ENCODE measurements at regions not wholly inside any gene's neighbourhood (a gene's known extent, or its start where the extent isn't known, plus 50 kb on each side); places are given as distances from the start of the nearest gene placed in this dataset.

DNA sequence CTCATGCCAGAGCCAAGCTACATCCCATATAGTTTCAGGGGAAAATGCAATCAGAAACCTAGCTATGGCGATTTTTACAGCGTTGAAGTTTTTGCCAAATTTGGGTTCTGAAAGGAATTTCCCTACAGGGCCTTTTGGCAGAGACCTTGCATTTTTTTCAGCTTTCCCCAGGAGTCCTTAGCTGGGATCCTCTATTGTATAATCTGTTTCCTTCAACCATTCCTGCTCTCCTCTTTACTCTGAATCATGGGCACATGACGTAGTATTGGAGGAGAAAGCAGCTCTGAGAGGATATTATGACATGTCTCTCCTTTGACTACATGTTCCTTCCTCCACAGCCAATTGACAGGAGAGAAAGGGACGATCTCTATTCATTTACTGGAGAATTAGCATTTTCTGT lies 118.5 kb upstream of the ERCC6L2 start:
- no peak for DNase-seq (ENCODE audit: low read depth)

DNA sequence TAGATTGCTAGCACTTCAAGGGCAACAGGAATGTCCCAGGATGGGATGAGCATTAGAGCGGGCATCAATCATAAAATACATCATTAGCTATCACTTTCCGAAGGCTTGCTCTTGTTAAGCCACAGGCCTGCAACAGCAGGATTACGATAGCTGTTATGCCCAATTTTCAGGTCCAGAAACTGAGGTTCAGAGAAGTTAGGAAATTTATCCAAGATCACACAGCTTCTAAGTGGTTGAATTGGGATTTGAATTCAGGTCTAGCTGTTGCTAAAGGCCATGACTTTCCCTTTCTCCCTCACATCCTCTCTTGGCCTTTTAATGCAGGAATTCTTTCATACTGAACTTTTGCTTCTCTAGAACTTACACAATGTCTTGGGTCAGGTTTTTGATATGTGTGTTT lies 119.4 kb upstream of the ERCC6L2 start:
- no peak for DNase-seq (ENCODE audit: low read depth)

DNA sequence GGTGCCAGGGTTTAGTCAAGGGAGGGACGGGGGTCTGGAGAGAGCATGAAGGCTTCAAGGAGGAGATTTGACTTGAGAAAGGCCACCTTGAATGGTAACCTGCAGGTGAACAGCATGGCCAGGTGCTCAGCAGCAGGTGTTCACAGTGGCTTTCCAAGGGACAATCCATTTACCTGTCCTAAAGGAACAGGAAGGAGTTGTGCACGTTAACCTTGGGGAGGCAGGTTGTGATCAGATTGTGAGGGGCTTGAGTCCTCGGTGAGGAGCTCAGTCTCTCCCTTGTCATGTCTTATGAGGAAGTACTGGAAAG lies 120.1 kb upstream of the ERCC6L2 start:
- DNase-seq (ENCODE audit: low read depth), result no peak

DNA sequence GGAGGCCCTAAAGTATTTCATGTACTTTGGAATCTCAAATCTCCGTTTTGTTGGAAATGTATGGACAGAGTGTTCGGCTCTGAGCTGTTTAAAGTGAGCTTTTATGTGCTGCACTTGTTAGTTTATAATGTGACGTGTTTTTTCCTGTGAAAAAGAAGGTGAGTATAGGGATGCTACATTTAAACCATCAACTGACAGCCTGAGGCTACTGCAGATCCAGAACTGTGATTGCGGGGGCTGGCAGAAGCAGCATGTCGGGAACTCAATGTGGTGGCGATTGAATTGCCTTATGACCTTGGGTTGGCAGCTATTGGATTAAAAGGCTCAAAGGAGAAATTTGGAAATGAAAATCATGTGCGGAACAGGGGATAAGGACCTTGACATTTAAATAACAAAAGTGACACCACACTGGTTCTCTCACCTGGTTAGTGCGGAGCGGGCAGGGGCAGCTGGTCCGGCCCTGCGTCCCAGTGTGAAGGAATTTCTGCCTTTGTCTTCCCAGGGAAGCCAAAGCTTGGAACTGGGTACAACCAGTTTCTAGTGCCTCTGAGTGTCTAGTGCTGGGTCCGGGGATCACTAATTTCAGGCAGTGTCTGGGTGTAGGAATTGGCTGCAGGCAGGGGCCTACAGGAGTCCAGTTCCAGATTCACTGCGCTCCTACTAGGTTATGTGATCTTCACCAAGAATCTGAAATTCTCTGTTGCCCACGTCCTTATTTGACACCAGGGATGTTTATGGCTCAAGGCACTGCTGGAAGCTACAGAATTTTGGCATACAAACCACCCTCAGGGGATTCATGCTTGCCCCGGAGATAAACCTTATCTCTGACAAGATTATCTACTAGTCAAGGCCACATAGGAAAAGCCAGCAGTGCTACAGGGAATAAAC lies 120.7 kb upstream of the ERCC6L2 start:
- DNase-seq (ENCODE audit: low read depth), result no peak

DNA sequence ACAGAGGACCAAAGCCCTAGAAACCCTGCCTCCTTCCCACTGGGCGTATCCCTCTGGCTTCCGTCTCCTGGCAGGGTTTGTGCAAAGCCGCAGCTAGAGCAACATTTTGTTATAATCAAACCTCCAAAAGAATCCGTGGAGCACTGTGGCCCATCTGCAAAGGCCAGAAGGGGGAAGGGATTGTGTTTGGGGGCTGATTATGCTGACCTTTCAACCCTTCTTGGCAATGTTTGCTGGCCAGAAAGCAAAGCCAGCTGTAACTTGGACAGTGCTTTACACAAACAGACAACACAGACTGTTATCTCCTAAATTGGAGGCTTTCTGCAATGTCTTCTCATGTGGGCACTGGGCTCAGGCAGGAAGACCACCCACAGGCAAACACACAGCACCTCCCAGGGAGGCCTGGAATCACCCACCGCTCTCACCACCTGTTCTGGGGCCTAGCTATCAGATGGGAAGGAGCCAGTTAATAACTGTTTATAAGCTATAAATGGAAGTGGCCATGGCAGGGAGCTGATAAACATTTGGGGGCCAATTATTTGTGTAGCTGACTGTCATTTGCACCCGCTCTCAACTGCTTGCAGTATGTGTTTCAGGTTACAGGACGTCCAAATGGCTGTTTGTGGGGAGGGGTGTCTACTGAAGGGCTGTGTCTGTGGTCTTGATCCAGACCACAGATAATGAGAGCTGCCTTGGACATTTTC lies 121.6 kb upstream of the ERCC6L2 start:
- DNase-seq (ENCODE audit: low read depth), result no peak

DNA sequence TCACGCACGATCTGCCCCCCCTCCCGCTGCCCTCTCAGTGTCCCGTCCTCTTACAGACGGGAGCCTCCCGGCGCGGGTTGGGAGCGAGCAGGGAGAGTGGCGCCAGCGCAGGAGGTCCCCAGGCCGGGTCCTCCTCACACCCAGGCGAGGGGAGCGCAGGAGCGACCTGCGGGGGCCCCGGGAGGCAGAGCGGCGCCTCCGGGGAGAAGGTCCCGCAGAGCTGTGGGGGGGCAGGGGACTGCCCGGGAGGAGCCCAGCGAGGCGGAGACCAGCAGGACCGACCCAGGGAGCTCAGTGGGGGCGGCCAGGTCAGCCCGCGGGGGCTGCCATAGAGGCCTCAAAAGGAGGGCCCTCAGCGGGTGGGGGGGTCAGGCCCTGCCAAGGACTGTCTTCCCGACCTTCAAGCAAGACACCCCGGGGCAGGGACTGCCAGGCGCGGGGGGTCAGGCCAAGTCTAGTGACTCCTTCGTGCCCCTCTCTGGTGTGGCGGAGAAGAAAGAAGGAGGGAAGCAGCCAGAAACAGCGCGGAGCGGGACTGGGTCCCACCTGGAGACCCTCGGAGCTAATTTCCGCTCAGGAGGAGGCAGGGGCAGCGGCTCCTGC lies 123.3 kb upstream of the ERCC6L2 start:
- DNase-seq (ENCODE audit: low read depth), result no peak

DNA sequence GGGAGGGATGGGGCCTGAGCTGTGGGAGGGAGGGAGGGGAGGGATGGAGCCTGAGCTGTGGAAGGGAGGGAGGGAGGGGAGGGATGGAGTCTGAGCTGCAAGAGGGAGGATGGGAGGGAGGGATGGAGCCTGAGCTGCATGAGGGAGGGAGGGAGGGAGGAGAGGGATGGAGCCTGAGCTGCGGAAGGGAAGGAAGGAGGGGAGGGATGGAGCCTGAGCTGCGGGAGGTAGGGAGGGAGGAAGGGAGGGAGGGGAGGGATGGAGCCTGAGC lies 124.0 kb upstream of the ERCC6L2 start:
- no peak for DNase-seq (ENCODE audit: low read depth)

DNA sequence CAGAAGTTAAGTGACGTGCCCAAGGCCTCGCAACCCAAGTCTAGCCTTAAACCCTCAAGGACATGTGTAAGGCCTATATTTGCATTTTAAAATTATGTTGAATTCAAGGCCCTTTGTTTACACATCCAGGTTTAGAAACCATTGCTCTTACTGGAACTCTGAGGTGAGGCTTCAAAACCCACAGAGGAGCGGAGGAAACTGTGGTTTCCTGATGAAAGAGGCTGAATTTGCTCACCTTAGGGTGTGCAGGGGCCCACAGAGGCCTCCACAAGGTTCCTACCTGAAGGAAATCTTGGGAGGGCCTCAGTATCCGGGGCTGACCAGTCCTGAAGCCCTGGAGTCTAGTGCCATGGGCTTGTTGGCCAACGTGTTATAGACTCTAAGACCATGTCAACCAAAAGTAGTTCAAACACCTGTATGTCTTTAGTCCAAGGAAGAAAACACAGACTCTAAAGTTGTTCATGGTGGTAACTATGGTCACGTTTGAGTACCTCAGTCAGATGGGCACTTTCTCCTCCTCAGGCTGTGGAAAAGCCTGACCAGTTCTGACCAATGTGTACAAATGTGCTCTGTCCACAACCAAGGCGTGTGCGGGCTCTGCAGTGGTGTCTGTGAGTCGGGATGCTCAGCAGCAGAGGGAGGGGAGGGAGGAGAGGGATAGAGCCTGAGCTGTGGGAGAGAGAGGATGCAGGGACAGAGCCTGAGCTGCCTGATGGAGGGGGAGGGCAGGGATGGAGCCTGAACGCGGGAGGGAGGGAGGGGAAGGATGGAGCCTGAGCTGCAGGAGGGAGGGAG lies 124.6 kb upstream of the ERCC6L2 start:
- DNase-seq (ENCODE audit: low read depth), result peak; percentile 13

DNA sequence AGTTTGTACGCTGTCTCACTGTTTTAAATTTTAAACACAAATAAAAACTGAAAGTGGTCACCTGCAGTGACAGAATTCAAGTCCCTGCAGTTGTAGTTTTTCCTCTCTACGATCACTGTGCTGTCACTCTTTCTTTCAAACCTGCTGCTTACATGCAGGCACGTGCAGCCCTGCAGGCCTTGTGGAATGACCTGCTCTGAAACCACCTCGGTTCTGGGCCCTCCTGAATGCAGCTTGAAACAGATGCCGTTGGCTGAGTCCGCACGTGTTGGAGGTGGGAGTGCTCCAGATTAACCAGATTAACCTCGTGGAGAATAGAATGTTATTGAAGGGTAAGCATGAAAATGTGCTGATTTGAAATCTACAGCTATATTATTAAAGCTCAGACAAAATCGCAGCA lies 126.0 kb upstream of the ERCC6L2 start:
- DNase-seq (ENCODE audit: low read depth), result no peak

DNA sequence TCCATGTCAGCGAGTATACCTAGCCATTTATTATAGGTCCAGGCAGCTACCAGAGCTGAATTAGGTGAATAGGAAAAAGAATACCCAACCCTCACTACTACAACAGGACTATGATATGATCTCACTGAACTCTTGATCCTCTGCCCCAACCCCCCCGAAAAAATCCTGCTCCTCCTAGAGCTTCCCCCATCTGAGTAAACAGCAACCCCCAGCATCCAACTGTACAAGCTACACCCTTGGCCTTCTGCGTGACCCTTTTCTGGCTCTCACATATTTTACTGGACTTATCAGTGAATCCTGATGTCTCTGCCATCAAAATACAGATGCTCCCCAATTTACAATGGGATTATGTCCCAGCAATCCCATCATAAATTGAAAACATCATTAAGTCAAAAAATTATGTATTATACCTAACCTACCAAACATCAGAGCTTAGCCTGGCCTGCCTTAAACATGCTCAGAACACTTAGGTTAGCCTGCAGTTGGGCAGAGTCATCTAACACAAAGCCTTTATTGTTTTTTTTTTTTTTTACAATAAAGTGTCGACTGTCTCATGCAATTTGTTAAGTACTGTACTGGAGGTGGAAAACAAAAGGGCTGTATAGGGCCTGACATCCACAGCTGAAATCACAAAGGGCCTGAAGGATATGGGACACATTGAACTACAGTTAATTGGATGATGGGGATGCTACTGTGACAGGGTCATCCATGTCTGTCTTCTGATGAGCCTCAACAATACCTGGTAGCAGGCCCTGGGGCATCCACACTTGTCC lies 128.9 kb upstream of the ERCC6L2 start:
- no peak for DNase-seq (ENCODE audit: low read depth)

DNA sequence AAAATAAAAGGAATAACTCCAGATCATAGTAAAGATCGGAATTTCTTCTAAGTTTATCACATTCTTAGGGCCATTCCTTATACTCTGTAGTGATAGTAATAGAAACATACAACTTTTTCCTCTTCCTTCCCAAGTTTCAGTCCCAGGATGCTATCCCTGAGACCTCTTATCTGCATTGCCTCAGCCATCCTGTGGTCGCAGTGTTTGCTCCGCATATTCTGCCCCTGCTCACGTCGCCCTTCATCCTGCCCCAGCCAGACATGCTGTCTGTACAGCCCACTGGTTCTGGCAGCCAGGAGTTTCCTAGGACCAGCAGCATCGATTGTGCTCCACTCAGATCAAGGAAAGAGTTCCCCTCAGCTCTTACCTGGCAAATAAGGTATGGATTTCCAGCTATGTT lies 132.7 kb upstream of the ERCC6L2 start:
- no peak for DNase-seq (ENCODE audit: low read depth)

DNA sequence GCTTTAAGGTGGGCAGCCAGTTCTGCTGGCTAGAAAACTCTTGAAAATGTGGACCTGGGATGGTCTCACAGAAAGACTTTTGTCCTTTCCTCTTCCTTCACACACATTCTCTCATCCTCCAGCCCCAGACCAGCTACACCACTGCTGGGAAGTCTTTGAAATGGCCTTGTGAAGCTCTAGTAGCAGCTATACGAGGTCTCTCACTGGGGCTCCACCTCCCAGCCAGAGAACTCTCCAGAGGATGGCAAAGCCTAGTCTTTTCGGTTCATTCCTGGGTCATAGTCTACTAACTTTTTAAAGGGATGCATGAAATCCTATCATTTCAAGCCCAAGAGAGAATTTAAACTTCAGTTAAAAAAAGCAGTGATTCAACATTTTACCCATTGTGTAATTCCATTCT lies 133.9 kb upstream of the ERCC6L2 start:
- no peak for DNase-seq (ENCODE audit: low read depth)

DNA sequence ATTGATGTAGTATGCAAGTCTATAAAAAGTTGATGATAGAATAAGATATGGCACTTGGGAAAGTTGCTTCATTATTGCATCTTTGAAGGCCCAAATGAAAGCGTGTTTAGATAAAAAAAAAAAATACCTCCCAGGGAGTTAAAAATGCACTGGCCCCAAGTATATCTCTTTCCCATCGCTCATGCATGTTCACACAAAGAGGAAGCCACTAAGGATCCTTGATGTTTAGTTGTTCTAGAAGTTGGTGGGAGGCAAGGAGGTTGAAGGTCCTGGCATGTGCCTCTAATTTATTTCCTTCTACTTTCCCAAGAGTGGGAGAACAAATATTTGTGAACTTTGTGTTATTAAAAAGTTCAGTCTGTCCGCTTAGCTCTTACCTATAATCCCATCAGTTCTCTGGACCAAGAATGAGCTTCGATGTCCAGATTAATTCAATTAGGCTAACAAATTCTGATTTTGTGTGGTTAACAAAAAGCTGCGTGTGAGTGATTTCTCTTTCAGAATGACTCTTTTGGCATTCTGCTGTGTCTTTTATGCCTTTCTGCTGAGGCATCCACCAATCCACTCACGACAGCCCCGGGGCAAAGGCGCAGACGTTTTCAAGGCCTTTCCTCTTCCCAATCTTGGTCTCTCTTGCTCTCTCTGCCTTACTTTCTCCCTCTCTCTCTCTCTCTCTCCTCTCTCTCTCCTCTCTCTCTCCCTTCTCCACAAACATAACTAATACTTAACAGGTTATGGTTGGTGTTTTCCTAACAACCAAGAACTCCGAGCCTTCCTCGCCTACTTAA lies 135.1 kb upstream of the ERCC6L2 start:
- no peak for DNase-seq (ENCODE audit: low read depth)

DNA sequence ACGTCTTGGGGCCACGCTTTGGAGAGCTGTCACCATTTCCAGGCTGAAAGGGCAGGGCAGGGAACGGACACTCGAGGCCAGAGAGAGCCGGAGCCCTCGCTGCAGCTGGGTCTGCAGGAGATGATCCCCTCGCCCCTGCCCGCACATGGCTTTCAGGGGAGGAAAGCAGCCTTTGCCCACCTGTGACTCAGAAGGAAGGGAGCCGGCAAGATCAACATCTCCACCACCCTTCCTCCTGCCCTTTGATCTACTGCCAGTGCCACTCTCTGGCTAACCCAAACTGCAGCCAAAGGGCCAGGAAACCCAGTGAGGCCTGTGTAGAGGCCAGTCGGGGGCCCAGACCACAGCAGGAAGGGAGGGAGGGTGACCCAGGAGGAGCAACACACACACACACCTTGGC lies 137.1 kb upstream of the ERCC6L2 start:
- DNase-seq (ENCODE audit: low read depth), result no peak

DNA sequence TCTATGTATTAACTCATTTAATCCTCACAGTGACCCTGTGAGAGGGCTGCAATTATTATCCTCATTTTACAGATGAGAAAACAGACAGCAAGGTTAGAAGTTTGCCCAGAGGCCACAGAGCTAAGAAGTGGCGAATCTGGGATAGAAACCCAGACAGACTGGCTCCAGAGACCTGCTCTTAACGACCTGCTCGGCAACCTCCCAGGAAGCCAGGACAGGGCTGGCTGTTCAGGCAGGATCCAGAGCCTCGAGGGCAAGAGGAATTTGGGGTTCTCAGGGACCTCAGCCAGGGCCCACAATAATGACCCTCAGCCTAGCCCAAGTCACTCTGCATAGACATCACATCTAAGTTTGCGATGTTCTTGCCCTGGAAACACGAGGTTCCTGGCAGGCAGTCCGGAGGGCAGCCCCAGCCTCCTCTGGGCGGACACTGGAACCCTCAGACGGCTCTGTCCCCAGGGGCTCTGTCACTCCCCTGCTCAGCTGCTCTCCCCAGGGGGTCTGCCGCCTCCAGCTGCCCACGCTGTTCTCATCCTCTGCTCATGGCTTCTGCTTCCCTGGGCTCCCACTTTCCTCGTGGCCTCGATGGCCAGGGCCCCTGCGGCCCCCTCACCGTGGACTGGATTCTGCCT lies 138.5 kb upstream of the ERCC6L2 start:
- no peak for DNase-seq (ENCODE audit: low read depth)

DNA sequence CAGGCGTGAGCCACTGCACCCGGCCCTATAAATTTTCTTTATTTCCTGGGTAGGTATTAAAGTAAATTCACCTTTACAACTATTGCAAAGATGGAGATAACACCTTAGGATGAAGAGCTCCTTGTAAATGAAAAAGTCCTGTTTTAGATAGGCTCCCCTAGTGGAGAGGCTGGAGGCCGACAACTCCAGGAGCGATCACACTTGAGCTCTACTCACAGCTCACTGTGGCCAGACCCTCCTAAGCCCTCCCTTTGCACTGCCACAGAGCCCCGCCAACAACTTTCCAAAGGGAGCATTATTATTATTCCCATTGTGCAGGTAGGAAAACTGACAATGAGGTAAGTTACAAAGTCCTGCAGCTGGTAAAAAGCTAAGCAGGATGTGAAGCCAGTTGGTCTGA lies 139.1 kb upstream of the ERCC6L2 start:
- no peak for DNase-seq (ENCODE audit: low read depth)

DNA sequence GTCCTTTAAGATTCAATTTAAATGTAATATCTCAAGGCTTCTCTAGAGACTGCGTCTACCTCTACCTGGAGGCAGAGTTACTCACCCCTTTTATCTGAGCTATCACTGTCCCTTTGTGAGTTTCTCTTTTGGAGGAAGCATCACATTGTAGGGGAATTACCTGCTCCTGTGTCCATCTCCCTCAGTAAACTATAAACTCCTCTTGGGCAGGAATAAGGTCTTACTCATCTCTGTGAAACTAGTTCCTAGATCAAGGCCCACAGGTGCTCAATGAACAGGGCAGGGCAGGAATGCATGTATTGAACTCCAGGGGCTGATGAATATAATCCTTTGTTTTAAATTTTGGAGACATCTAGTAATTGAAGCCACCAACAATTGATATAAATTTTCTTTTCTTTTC lies 139.8 kb upstream of the ERCC6L2 start:
- DNase-seq (ENCODE audit: low read depth), result no peak

DNA sequence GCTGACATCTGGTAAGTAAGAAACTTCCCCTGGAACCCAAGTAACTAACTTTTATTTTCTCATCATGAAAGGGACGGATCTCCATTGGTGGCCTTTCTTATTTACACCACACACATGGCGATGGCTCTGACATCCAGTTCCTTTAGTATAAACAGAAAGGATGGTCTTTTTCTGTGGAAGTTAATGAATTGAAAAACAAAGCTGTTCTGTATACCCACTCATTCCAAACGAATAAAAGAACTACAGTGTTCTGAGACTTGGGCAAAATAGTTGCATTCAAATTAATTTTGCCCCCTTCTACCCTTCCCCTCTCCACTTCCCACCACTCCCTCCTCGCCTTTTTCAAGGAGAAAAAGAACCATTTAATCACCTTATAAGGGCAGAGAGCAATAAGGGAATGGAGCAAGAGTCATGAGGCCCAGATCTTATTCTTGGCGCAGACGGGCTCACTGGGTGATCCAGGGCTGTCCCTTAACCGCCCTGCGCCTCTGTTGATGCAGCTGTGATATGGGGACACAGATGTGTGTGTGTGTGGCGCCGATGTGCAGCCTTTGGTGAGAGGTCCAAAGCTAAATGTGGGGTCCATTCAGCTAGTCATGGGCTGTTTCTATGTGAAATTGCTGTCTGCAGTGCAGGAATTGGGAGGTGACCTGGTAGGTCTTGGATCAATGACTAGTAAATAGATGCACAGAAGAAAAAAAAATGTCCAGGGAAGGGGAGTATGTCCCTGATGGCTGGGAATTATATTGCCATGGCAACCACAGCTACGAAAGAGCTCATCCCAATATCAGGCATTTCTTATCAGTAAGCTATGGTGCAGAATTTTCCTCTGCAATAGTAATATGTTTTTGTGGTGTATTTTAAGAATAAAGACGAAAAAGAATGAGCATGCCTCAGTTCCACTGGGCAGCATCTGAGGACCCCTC lies 141.5 kb upstream of the ERCC6L2 start:
- no peak for DNase-seq (ENCODE audit: low read depth)

DNA sequence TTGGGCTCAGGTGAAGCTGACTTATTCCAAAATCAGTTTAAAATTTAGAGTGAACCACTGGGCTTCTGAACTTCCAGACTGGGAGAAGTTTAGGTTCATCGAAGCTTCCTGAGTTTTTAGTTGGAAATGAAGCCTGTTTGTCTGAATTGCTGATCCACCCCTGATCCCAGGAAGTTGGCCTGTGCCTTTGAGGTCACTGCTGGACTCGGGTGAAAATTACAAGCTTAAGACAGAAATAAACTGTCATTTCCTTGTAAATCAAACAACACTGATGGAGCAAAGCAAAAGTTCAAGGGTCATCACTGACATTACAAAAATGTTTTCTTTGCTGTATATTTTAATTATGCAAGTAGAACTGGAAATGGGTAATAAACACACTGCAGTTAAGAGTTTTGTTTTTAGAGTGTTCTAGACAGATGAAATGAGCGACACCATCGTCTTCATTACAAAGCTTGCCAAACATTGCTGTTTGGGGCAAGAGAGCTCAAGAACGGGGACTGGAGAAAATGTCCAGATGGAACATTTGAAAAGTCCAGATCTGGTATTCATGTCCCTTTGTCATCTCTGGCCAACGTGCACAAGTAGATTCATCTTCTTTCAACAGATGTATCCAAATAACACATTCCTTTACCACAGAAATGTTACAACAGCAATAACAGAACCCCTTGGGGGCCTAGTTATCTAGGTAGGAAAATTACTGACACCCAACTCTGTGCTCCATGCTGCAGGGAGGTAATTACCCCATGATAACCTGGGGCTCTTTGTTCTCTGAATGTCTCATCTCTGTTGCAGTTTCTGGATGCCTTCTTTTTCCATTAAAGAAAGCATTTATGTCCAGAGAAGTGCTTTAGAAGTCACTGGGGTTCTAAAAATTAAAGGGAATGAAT lies 142.4 kb upstream of the ERCC6L2 start:
- DNase-seq (ENCODE audit: low read depth), result no peak

Measured in activated T-cell treated with anti-CD3 and anti-CD28 coated beads for 24 hours (primary cell).